ENCODE measurements at regions not wholly inside any gene's neighbourhood (a gene's known extent, or its start where the extent isn't known, plus 50 kb on each side); places are given as distances from the start of the nearest gene placed in this dataset.

DNA sequence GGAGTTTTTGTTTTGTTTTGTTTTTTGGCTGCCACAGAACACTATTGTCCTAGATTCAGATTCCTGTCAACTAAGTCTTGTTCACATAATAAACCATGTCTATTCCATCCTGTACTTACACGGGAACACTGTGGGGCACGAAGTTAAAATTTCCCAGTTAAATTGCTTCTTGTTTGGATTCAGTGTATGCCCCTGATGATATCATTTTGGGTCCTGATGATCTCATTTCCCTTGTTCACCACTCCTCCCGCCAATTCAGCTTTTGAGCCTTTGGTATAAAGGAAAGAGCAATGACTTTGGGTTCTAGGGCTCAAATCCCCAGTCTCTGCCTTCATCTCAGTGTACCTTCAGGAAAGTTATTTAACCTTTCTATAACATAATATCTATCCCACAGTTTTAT, 333.5 kb downstream of the FBXW7 start:
- no peak overlapping the region for H3K4me3 ChIP-seq (ENCODE audit: low read depth in 1 of 5, low read length in 5 of 5)
- H3K9me3 ChIP-seq (ENCODE audit: control insufficient read depth in 5 of 5, low read length in 5 of 5): no peaks in the 10 kb centered on the region
- peaks cover 0 to 13% (median 4%) of the 10 kb centered on the region in 5 donors for H3K4me1 ChIP-seq (ENCODE audit: control insufficient read depth in 5 of 5, insufficient read depth in 5 of 5, low read length in 5 of 5)
- H3K9ac ChIP-seq (ENCODE audit: low read length in 5 of 5): no peak overlapping the region
- H3K27me3 ChIP-seq (ENCODE audit: control insufficient read depth in 5 of 5, insufficient read depth in 4 of 5, low read length in 5 of 5): peaks cover 0 to 3% (median 0%) of the 10 kb centered on the region in 5 donors
- no peak overlapping the region for H3K27ac ChIP-seq (ENCODE audit: low read depth, low read length)
- H3K36me3 ChIP-seq (ENCODE audit: control insufficient read depth in 5 of 5, insufficient read depth in 5 of 5, low read length in 5 of 5): no peaks in the 10 kb centered on the region

DNA sequence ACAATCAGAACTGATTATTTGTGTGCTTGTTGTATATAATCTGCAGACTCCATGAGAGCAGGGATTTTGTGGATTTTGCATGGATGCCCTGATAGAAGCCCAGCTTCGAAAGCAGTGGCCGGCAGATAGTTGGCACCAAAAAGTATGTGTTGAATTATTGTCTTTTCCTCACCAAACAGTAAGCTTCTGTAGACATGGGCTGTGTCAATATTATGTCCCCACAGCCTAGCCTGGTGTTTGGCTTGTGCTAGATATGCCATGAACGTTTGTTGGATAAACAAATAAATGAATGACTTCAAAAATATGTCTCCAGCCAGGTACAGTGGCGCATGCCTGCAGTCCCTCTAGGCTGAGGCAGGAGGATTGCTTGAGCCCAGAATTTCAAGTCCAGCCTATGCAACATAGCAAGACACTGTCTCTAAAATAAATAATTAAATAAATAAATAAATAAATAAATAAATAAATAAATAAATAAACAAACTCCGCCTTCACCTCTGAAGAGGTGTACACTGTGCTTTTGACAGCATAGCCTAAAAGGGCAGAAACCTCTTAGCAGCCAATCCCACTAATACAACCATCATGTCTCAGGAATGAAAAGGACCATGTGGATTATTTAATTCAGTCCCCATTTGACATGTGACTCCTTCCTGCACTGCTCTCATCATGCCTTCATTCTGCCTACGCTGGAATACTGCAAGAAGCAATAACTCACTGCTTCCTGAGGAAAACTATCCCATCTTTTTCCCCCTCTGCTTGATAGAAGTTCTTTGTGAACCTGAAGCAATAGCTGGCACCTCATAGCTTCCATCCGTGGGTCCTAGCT, 335.2 kb downstream of the FBXW7 start:
- Histone ChIP-seq H3K9me3 (ENCODE audit: control insufficient read depth in 5 of 5, low read length in 5 of 5) (no peaks in the 10 kb centered on the region), H3K4me3 (ENCODE audit: low read depth in 1 of 5, low read length in 5 of 5) (no peak overlapping the region), H3K27me3 (ENCODE audit: control insufficient read depth in 5 of 5, insufficient read depth in 4 of 5, low read length in 5 of 5) (peaks cover 0 to 2% (median 0%) of the 10 kb centered on the region in 5 donors), H3K9ac (ENCODE audit: low read length in 5 of 5) (no peak overlapping the region), H3K4me1 (ENCODE audit: control insufficient read depth in 5 of 5, insufficient read depth in 5 of 5, low read length in 5 of 5) (peaks cover 2 to 8% (median 7%) of the 10 kb centered on the region in 5 donors), H3K27ac (ENCODE audit: low read depth, low read length) (no peak overlapping the region), H3K36me3 (ENCODE audit: control insufficient read depth in 5 of 5, insufficient read depth in 5 of 5, low read length in 5 of 5) (no peaks in the 10 kb centered on the region)

DNA sequence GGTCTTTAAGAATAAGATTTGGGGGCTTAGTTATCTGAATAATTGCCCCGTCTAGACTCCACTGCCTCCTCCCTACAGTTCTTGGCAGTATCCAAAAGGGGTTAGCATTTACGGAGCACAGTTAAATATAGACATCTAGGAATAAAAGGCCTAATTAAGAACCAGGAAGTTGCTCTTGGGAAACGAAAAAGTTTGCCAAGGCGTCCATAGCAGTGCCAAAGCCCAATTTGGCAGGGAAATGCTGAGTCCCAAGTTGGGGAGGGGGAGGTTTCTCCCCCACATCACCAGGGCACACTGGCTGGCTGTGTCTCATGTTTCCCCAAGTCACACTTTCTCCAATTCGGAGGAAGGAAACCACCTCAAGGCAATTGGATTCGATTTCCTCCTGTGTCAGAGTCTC, 338.7 kb downstream of the FBXW7 start:
- Histone ChIP-seq H3K9ac (ENCODE audit: low read length in 5 of 5) (no peak overlapping the region), H3K4me3 (ENCODE audit: low read depth in 1 of 5, low read length in 5 of 5) (no peak overlapping the region), H3K9me3 (ENCODE audit: control insufficient read depth in 5 of 5, low read length in 5 of 5) (peaks cover 0 to 2% (median 0%) of the 10 kb centered on the region in 5 donors), H3K27me3 (ENCODE audit: control insufficient read depth in 5 of 5, insufficient read depth in 4 of 5, low read length in 5 of 5) (no peaks in the 10 kb centered on the region), H3K27ac (ENCODE audit: low read depth, low read length) (peak overlapping the region; percentile 55), H3K4me1 (ENCODE audit: control insufficient read depth in 5 of 5, insufficient read depth in 5 of 5, low read length in 5 of 5) (peaks cover 0 to 7% (median 6%) of the 10 kb centered on the region in 5 donors), H3K36me3 (ENCODE audit: control insufficient read depth in 5 of 5, insufficient read depth in 5 of 5, low read length in 5 of 5) (no peaks in the 10 kb centered on the region)

DNA sequence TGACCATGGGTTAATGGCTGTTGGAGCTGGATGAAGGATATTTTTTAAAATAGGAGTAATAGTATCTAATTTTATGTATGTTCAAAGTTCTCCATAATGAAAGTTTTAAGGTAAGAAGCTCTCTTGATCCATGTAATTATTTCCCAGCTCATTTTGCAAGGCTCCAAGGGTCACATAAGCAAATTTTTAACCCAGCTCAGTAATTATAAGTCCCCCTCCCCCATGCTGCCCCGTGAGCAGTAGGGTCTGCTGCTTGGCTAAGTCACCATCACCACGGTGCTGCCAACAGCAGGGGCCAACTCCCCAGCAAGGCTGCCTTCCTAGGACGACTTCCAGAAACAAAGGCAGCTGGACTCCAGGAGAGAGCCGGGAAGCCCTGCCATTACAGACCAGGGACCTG, 340.0 kb downstream of the FBXW7 start:
- H3K4me3 ChIP-seq (ENCODE audit: low read depth in 1 of 5, low read length in 5 of 5): no peak overlapping the region
- H3K27me3 ChIP-seq (ENCODE audit: control insufficient read depth in 5 of 5, insufficient read depth in 4 of 5, low read length in 5 of 5): no peaks in the 10 kb centered on the region
- no peak overlapping the region for H3K27ac ChIP-seq (ENCODE audit: low read depth, low read length)
- H3K36me3 ChIP-seq (ENCODE audit: control insufficient read depth in 5 of 5, insufficient read depth in 5 of 5, low read length in 5 of 5): no peaks in the 10 kb centered on the region
- no peak overlapping the region for H3K9ac ChIP-seq (ENCODE audit: low read length in 5 of 5)
- peaks cover 0 to 7% (median 6%) of the 10 kb centered on the region in 5 donors for H3K4me1 ChIP-seq (ENCODE audit: control insufficient read depth in 5 of 5, insufficient read depth in 5 of 5, low read length in 5 of 5)
- H3K9me3 ChIP-seq (ENCODE audit: control insufficient read depth in 5 of 5, low read length in 5 of 5): peaks cover 0 to 2% (median 0%) of the 10 kb centered on the region in 5 donors

DNA sequence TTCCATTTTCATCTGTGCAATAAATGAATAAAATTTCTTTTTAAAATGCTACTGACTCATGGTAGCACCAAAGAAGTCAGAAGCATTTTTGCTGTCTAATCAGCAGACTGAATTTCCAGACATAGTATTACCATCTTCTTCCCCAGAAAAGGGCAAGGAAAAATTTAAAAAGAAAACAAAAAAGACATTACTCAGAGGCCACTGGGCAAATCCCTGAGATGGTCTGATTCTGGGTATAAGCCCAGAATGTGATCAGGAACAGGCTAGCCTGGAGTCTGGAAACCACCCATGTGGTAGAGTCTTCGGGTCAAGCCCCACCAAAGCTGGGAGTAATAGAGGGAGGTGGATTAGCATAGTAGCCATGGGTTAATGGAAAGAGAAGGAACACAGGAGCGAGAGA, 342.8 kb downstream of the FBXW7 start:
- no peak overlapping the region for H3K4me3 ChIP-seq (ENCODE audit: low read depth in 1 of 5, low read length in 5 of 5)
- peaks cover 0 to 2% (median 0%) of the 10 kb centered on the region in 5 donors for H3K9me3 ChIP-seq (ENCODE audit: control insufficient read depth in 5 of 5, low read length in 5 of 5)
- peaks cover 0 to 21% (median 13%) of the 10 kb centered on the region in 5 donors for H3K4me1 ChIP-seq (ENCODE audit: control insufficient read depth in 5 of 5, insufficient read depth in 5 of 5, low read length in 5 of 5)
- no peak overlapping the region for H3K27ac ChIP-seq (ENCODE audit: low read depth, low read length)
- H3K27me3 ChIP-seq (ENCODE audit: control insufficient read depth in 5 of 5, insufficient read depth in 4 of 5, low read length in 5 of 5): no peaks in the 10 kb centered on the region
- no peaks in the 10 kb centered on the region for H3K36me3 ChIP-seq (ENCODE audit: control insufficient read depth in 5 of 5, insufficient read depth in 5 of 5, low read length in 5 of 5)
- H3K9ac ChIP-seq (ENCODE audit: low read length in 5 of 5): no peak overlapping the region

DNA sequence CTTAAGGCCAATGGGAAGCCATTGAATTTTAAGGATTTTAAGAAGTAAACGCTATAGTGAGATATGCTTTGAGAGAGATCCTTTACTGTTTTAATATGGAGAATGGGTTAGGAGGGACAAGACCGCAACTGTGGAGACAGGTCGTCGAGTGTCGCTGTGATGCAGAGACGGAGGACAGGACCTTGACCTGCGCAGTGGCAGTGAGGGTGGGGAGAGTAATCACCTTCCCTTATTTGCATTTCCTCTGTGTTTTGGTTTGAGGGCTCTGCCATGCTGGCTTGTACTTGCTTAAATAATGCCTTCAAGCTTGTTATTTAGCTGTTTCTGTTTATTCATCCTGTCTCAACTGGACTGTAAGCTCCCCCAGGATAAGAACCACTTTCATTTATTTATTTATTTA, 345.0 kb downstream of the FBXW7 start:
- peaks cover 0 to 2% (median 0%) of the 10 kb centered on the region in 5 donors for H3K9me3 ChIP-seq (ENCODE audit: control insufficient read depth in 5 of 5, low read length in 5 of 5)

DNA sequence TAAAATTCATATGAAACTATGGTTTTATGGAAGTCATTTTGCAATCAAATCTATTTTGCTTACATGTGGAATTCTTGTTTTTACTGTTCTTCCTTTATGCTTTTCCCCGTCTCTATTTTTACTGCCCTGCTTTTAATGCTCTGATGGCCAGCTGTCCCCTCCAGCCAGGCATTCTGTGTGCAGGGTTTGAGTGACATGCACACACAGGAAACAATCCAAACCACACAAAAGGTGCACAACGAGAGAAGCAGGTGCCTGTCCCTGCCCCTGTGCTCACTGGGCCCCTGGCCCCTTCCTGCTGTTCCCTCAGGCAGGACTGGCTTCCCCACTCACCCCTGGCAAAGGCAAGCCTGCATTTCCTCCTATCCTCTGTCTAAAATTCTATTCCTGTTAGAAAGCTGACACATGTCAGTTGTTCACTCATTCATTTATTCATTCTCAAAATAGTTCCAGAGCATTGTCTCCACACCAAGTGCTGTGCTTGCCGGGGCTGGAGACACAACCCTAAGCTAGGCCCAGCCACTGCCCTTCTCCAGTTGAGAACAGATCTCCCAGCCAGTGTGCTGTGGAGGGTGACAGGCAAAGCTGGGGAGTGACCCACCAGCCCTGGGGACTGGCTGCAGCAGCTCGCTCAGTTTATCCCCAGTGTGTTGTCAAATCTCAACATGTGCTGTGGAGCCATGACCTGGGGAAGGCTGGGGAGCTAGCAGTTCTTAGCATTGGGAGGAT, 346.3 kb downstream of the FBXW7 start:
- Histone ChIP-seq H3K4me3 (ENCODE audit: low read depth in 1 of 5, low read length in 5 of 5) (no peak overlapping the region), H3K27me3 (ENCODE audit: control insufficient read depth in 5 of 5, insufficient read depth in 4 of 5, low read length in 5 of 5) (no peaks in the 10 kb centered on the region), H3K27ac (ENCODE audit: low read depth, low read length) (no peak overlapping the region), H3K9me3 (ENCODE audit: control insufficient read depth in 5 of 5, low read length in 5 of 5) (peaks cover 0 to 2% (median 0%) of the 10 kb centered on the region in 5 donors), H3K4me1 (ENCODE audit: control insufficient read depth in 5 of 5, insufficient read depth in 5 of 5, low read length in 5 of 5) (peaks cover 0 to 14% (median 11%) of the 10 kb centered on the region in 5 donors), H3K36me3 (ENCODE audit: control insufficient read depth in 5 of 5, insufficient read depth in 5 of 5, low read length in 5 of 5) (no peaks in the 10 kb centered on the region), H3K9ac (ENCODE audit: low read length in 5 of 5) (no peak overlapping the region)

More for the DNA sequence above, 345.0 kb downstream of the FBXW7 start:
- Histone ChIP-seq H3K4me3 (ENCODE audit: low read depth in 1 of 5, low read length in 5 of 5) (no peak overlapping the region), H3K27ac (ENCODE audit: low read depth, low read length) (no peak overlapping the region), H3K27me3 (ENCODE audit: control insufficient read depth in 5 of 5, insufficient read depth in 4 of 5, low read length in 5 of 5) (no peaks in the 10 kb centered on the region), H3K9ac (ENCODE audit: low read length in 5 of 5) (no peak overlapping the region), H3K4me1 (ENCODE audit: control insufficient read depth in 5 of 5, insufficient read depth in 5 of 5, low read length in 5 of 5) (peaks cover 0 to 14% (median 11%) of the 10 kb centered on the region in 5 donors), H3K36me3 (ENCODE audit: control insufficient read depth in 5 of 5, insufficient read depth in 5 of 5, low read length in 5 of 5) (no peaks in the 10 kb centered on the region)

DNA sequence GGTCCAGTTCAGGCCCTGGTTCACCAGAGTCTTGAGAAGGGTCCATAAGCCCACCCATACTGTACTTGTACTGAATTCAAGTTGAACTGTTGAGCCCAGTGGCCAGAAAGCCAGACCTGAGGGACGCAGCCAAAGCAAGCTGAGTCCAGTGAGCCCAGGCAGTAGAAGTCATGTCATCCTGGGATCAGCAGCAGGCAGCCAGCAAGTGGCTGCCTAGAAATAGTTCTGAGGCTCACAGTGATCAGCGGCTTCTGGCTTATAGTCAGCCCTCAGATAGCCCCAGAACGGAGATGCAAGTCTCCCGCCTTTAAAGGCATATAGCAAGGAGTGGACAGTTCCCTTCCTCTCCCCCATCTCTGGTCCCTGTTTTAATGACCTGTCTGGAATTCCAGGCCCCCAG, 347.1 kb downstream of the FBXW7 start:
- Histone ChIP-seq H3K9me3 (ENCODE audit: control insufficient read depth in 5 of 5, low read length in 5 of 5) (peaks cover 0 to 4% (median 0%) of the 10 kb centered on the region in 5 donors), H3K36me3 (ENCODE audit: control insufficient read depth in 5 of 5, insufficient read depth in 5 of 5, low read length in 5 of 5) (no peaks in the 10 kb centered on the region), H3K9ac (ENCODE audit: low read length in 5 of 5) (no peak overlapping the region), H3K27me3 (ENCODE audit: control insufficient read depth in 5 of 5, insufficient read depth in 4 of 5, low read length in 5 of 5) (no peaks in the 10 kb centered on the region), H3K4me3 (ENCODE audit: low read depth in 1 of 5, low read length in 5 of 5) (no peak overlapping the region), H3K27ac (ENCODE audit: low read depth, low read length) (no peak overlapping the region), H3K4me1 (ENCODE audit: control insufficient read depth in 5 of 5, insufficient read depth in 5 of 5, low read length in 5 of 5) (peaks cover 0 to 14% (median 11%) of the 10 kb centered on the region in 5 donors)

DNA sequence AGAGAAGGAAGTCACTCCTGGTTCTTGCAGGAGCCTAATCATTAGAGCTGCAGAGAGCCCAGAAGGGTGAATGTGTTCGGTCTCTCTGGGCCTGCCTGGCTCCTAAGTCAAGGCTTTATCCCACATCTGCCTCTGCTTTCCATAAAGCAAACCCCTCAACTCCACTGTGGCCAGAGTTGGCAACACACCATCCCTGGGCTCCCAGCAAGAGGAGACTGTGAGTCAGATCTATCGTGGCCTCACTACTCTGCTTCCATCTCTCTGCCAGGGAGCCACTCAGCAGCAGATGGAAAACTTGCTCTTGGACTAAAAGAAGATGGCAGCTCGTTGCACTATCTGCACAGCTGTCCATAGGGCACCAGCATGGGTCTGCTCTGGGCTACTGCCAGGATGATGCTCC, 348.2 kb downstream of the FBXW7 start:
- Histone ChIP-seq H3K27me3 (ENCODE audit: control insufficient read depth in 5 of 5, insufficient read depth in 4 of 5, low read length in 5 of 5) (no peaks in the 10 kb centered on the region), H3K36me3 (ENCODE audit: control insufficient read depth in 5 of 5, insufficient read depth in 5 of 5, low read length in 5 of 5) (no peaks in the 10 kb centered on the region), H3K27ac (ENCODE audit: low read depth, low read length) (no peak overlapping the region), H3K4me1 (ENCODE audit: control insufficient read depth in 5 of 5, insufficient read depth in 5 of 5, low read length in 5 of 5) (peaks cover 0 to 14% (median 11%) of the 10 kb centered on the region in 5 donors), H3K4me3 (ENCODE audit: low read depth in 1 of 5, low read length in 5 of 5) (no peak overlapping the region), H3K9ac (ENCODE audit: low read length in 5 of 5) (no peak overlapping the region), H3K9me3 (ENCODE audit: control insufficient read depth in 5 of 5, low read length in 5 of 5) (peaks cover 0 to 4% (median 0%) of the 10 kb centered on the region in 5 donors)

Data from subcutaneous abdominal adipose tissue (tissue), 5 donors.